Stomach (tissue), 4 donors: ENCODE measurements at regions not wholly inside any gene's neighbourhood (a gene's known extent, or its start where the extent isn't known, plus 50 kb on each side); places are given as distances from the start of the nearest gene placed in this dataset.

Experiments
- EP300 ChIP-seq: sonication (generic); formaldehyde crosslinking; IDR thresholded peaks from one replicate; pipeline ENCODE4 v1.6.1; 2017; ENCODE audit warnings: antibody characterized with exemption
- POLR2A ChIP-seq, 4 donors: fragments of 450-650 bp; IDR thresholded peaks; one replicate each; pipeline ENCODE4 v1.6.1; 2016; ENCODE audit warnings: antibody characterized with exemption in 4 of 4, control low read depth in 2 of 4, mild to moderate bottlenecking in 1 of 4, moderate library complexity in 1 of 4
- TF ChIP-seq, protein P1 (sequence below), 7 experiments: fragments of 450-650 bp in 4 of 7; fragments of 200-600 bp in 3 of 7; sonication (generic) in 3 of 7; IDR thresholded peaks; one replicate each; pipeline ENCODE4 v1.5.1; 2016 to 2019; ENCODE audit warnings: antibody characterized with exemption in 7 of 7, control low read depth in 2 of 7, mild to moderate bottlenecking in 1 of 7

DNA sequence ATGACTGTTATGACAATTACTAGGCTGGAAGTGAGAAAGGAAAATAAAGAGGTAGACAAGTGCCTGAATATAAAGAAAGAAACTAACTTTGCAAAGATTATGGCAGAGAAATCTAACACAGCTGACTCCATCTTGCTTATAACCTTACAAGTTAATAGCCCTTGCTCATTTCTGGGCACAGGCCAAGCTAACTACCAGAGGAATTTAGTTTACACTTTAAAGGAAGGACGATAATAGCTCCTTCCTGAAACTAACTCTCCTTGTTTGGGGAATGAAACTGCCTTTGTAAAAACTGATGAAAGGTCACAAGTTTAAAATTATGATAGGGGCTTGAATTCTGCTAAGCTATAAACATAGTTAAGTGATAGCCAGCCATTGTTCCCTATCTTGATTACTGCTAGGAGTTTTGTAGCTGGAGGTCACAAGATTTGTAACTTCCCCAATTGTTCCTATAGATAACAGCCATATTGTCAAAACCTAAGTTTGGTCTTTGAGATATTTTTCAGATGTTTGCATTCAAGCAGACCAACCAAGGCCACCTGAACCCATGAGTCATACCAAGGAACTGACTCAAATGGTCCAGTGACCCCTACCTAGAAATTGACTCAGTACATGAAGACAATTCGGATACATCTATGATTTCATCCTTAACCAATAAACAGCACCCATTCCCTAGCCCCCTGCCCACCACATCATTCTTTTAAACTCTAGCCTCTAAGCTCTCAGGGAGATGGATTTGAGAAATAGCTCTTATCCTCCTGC, 209.2 kb upstream of the LRATD1 start:
- TF ChIP-seq, protein P1, sequence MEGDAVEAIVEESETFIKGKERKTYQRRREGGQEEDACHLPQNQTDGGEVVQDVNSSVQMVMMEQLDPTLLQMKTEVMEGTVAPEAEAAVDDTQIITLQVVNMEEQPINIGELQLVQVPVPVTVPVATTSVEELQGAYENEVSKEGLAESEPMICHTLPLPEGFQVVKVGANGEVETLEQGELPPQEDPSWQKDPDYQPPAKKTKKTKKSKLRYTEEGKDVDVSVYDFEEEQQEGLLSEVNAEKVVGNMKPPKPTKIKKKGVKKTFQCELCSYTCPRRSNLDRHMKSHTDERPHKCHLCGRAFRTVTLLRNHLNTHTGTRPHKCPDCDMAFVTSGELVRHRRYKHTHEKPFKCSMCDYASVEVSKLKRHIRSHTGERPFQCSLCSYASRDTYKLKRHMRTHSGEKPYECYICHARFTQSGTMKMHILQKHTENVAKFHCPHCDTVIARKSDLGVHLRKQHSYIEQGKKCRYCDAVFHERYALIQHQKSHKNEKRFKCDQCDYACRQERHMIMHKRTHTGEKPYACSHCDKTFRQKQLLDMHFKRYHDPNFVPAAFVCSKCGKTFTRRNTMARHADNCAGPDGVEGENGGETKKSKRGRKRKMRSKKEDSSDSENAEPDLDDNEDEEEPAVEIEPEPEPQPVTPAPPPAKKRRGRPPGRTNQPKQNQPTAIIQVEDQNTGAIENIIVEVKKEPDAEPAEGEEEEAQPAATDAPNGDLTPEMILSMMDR (IDR thresholded peaks at IDR 0.05): no peak
- TF ChIP-seq EP300 (no peak), POLR2A (IDR thresholded peaks at IDR 0.05) (no peak)
